ELF-1 (cell line): ENCODE measurements at regions not wholly inside any gene's neighbourhood (a gene's known extent, or its start where the extent isn't known, plus 50 kb on each side); places are given as distances from the start of the nearest gene placed in this dataset.

Experiments used
- DNase-seq: peaks from one replicate; pipeline ENCODE4 v3.0.0-alpha.2; 2016; ENCODE audit warnings: low read depth, low spot score

- peak; percentile 5 for DNase-seq
These were observed 557.5 kb upstream of the GOLIM4 start for GRCh38 chr3:168653255-168653654.

GRCh38 chr3:168648321-168648720 is 552.6 kb upstream of the GOLIM4 start:
- no peak for DNase-seq

- no peak for DNase-seq
These were observed 551.9 kb upstream of the GOLIM4 start for GRCh38 chr3:168647582-168647981.

- DNase-seq: no peak
These were observed 549.5 kb upstream of the GOLIM4 start for GRCh38 chr3:168645180-168645579.

GRCh38 chr3:168628549-168628948 is 532.8 kb upstream of the GOLIM4 start:
- DNase-seq: no peak

GRCh38 chr3:168625477-168625876 is 529.8 kb upstream of the GOLIM4 start:
- DNase-seq: no peak

- DNase-seq: peak; percentile 7
These were observed 529.2 kb upstream of the GOLIM4 start for GRCh38 chr3:168624892-168625448.

GRCh38 chr3:168624195-168624594 is 528.5 kb upstream of the GOLIM4 start:
- DNase-seq: no peak

GRCh38 chr3:168622795-168623194 is 527.1 kb upstream of the GOLIM4 start:
- DNase-seq: no peak

- peak; percentile 57 for DNase-seq
These were observed 525.1 kb upstream of the GOLIM4 start for GRCh38 chr3:168620854-168621253.

- no peak for DNase-seq
These were observed 523.2 kb upstream of the GOLIM4 start for GRCh38 chr3:168618827-168619470.

GRCh38 chr3:168617658-168618057 is 521.9 kb upstream of the GOLIM4 start:
- DNase-seq: no peak

GRCh38 chr3:168616915-168617314 is 521.2 kb upstream of the GOLIM4 start:
- no peak for DNase-seq

GRCh38 chr3:168615493-168616020 is 519.8 kb upstream of the GOLIM4 start:
- no peak for DNase-seq

- DNase-seq: no peak
These were observed 517.4 kb upstream of the GOLIM4 start for GRCh38 chr3:168613151-168613550.

- DNase-seq: no peak
These were observed 516.9 kb upstream of the GOLIM4 start for GRCh38 chr3:168612671-168613070.

- no peak for DNase-seq
These were observed 516.1 kb upstream of the GOLIM4 start for GRCh38 chr3:168611826-168612225.

GRCh38 chr3:168608926-168609325 is 513.2 kb upstream of the GOLIM4 start:
- no peak for DNase-seq

- DNase-seq: no peak
These were observed 509.0 kb upstream of the GOLIM4 start for GRCh38 chr3:168604767-168605166.

GRCh38 chr3:168598250-168598649 is 502.5 kb upstream of the GOLIM4 start:
- no peak for DNase-seq

- no peak for DNase-seq
These were observed 500.6 kb upstream of the GOLIM4 start for GRCh38 chr3:168596175-168596823.

- DNase-seq: no peak
These were observed 495.9 kb upstream of the GOLIM4 start for GRCh38 chr3:168591587-168591986.

- DNase-seq: no peak
These were observed 493.7 kb upstream of the GOLIM4 start for GRCh38 chr3:168589376-168589775.
